ENCODE measurements at regions not wholly inside any gene's neighbourhood (a gene's known extent, or its start where the extent isn't known, plus 50 kb on each side); places are given as distances from the start of the nearest gene placed in this dataset.

DNA sequence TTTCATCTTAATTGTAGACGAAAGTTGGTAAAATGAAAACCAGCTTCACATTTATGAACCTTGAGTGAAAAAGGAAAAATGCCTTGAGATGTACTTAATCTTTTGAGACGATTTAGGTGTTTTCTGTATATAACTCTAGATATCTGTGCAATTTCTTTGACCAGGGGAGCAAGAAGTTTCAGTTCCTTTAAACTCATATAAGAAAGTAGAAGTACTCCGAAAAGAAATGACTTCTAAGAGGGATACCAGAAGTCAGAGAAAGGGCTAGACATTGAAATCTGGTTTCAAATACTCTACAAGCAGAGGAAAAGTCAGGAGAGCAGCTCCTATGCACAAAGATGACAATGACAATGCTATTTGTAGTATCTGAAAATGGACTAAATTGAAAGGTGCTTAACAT lies 303.7 kb downstream of the BAMBI start:
- H3K4me1 Mint-ChIP-seq (ENCODE audit: low read depth): peaks cover 19% of the 10 kb centered on the region
- H3K4me3 Mint-ChIP-seq (ENCODE audit: unreplicated experiment): no peak overlapping the region

GRCh38 chr10:28982974-28983373 lies 305.7 kb downstream of the BAMBI start:
- no peaks in the 10 kb centered on the region for H3K9me3 Mint-ChIP-seq (ENCODE audit: low read depth)
- peaks cover 14% of the 10 kb centered on the region for H3K4me1 Mint-ChIP-seq (ENCODE audit: low read depth)
- TF ChIP-seq CTCF (IDR thresholded peaks at IDR 0.05): no peak
- H3K27me3 Mint-ChIP-seq (ENCODE audit: low read depth): no peaks in the 10 kb centered on the region
- H3K27ac Mint-ChIP-seq (ENCODE audit: unreplicated experiment): no peak overlapping the region
- DNase-seq (ENCODE audit: low spot score): no peak
- no peaks in the 10 kb centered on the region for H3K36me3 Mint-ChIP-seq (ENCODE audit: low read depth)
- H3K4me3 Mint-ChIP-seq (ENCODE audit: unreplicated experiment): no peak overlapping the region

More for the DNA sequence above, 303.7 kb downstream of the BAMBI start:
- TF ChIP-seq CTCF (IDR thresholded peaks at IDR 0.05): no peak
- Mint-ChIP-seq H3K9me3 (ENCODE audit: low read depth) (peaks cover 2% of the 10 kb centered on the region), H3K27me3 (ENCODE audit: low read depth) (no peaks in the 10 kb centered on the region), H3K27ac (ENCODE audit: unreplicated experiment) (no peak overlapping the region), H3K36me3 (ENCODE audit: low read depth) (no peaks in the 10 kb centered on the region)
- no peak for DNase-seq (ENCODE audit: low spot score)

GRCh38 chr10:28983799-28984198 lies 305.1 kb upstream of the LYZL1 start:
- no peak for TF ChIP-seq CTCF (IDR thresholded peaks at IDR 0.05)
- no peak overlapping the region for H3K27ac Mint-ChIP-seq (ENCODE audit: unreplicated experiment)

GRCh38 chr10:28984431-28984830 lies 304.4 kb upstream of the LYZL1 start:
- no peaks in the 10 kb centered on the region for H3K36me3 Mint-ChIP-seq (ENCODE audit: low read depth)
- no peaks in the 10 kb centered on the region for H3K9me3 Mint-ChIP-seq (ENCODE audit: low read depth)
- peak; percentile 88 for DNase-seq (ENCODE audit: low spot score)
- no peak for TF ChIP-seq CTCF (IDR thresholded peaks at IDR 0.05)
- peak overlapping the region; percentile 49 for H3K27ac Mint-ChIP-seq (ENCODE audit: unreplicated experiment)
- no peak overlapping the region for H3K4me3 Mint-ChIP-seq (ENCODE audit: unreplicated experiment)
- no peaks in the 10 kb centered on the region for H3K27me3 Mint-ChIP-seq (ENCODE audit: low read depth)
- peaks cover 14% of the 10 kb centered on the region for H3K4me1 Mint-ChIP-seq (ENCODE audit: low read depth)

More at GRCh38 chr10:28983799-28984198, 305.1 kb upstream of the LYZL1 start:
- H3K4me1 Mint-ChIP-seq (ENCODE audit: low read depth): peaks cover 14% of the 10 kb centered on the region
- no peaks in the 10 kb centered on the region for H3K9me3 Mint-ChIP-seq (ENCODE audit: low read depth)
- no peak overlapping the region for H3K4me3 Mint-ChIP-seq (ENCODE audit: unreplicated experiment)
- DNase-seq (ENCODE audit: low spot score): no peak
- no peaks in the 10 kb centered on the region for H3K27me3 Mint-ChIP-seq (ENCODE audit: low read depth)
- no peaks in the 10 kb centered on the region for H3K36me3 Mint-ChIP-seq (ENCODE audit: low read depth)

GRCh38 chr10:28985137-28985885 lies 303.6 kb upstream of the LYZL1 start:
- Mint-ChIP-seq H3K9me3 (ENCODE audit: low read depth) (no peaks in the 10 kb centered on the region), H3K27ac (ENCODE audit: unreplicated experiment) (no peak overlapping the region), H3K36me3 (ENCODE audit: low read depth) (no peaks in the 10 kb centered on the region), H3K27me3 (ENCODE audit: low read depth) (no peaks in the 10 kb centered on the region), H3K4me3 (ENCODE audit: unreplicated experiment) (no peak overlapping the region), H3K4me1 (ENCODE audit: low read depth) (peaks cover 14% of the 10 kb centered on the region)
- no peak for TF ChIP-seq CTCF (IDR thresholded peaks at IDR 0.05)
- no peak for DNase-seq (ENCODE audit: low spot score)
